ENCODE measurements at regions not wholly inside any gene's neighbourhood (a gene's known extent, or its start where the extent isn't known, plus 50 kb on each side); places are given as distances from the start of the nearest gene placed in this dataset.
"Not testable (repeated sequence)": the region's sequence is repeated elsewhere in the genome, so short reads cannot be mapped to it uniquely, and the experiment has no call there.

GRCh38 chr20:40634891-40635290 lies 54.1 kb downstream of the MAFB start:
- Histone ChIP-seq H3K27ac (ENCODE audit: low read length) (no peak overlapping the region), H3K36me3 (ENCODE audit: control insufficient read depth, low read depth, low read length) (no peaks in the 10 kb centered on the region), H3K4me1 (ENCODE audit: control insufficient read depth, low read depth, low read length) (no peaks in the 10 kb centered on the region), H3K9ac (ENCODE audit: low read length) (no peak overlapping the region), H3K9me3 (ENCODE audit: control insufficient read depth, low read depth, low read length) (no peaks in the 10 kb centered on the region), H3K4me3 (ENCODE audit: low read length) (no peak overlapping the region), H3K27me3 (ENCODE audit: control insufficient read depth, insufficient read depth, low read length) (no peaks in the 10 kb centered on the region)

- no peak overlapping the region for H3K27ac ChIP-seq (ENCODE audit: low read length)
- H3K27me3 ChIP-seq (ENCODE audit: control insufficient read depth, insufficient read depth, low read length) = no peaks in the 10 kb centered on the region
- no peaks in the 10 kb centered on the region for H3K9me3 ChIP-seq (ENCODE audit: control insufficient read depth, low read depth, low read length)
- H3K9ac ChIP-seq (ENCODE audit: low read length) = no peak overlapping the region
- no peak overlapping the region for H3K4me3 ChIP-seq (ENCODE audit: low read length)
- H3K4me1 ChIP-seq (ENCODE audit: control insufficient read depth, low read depth, low read length) = peaks cover 7% of the 10 kb centered on the region
- H3K36me3 ChIP-seq (ENCODE audit: control insufficient read depth, low read depth, low read length) = no peaks in the 10 kb centered on the region
Measured at GRCh38 chr20:40633123-40633850, 55.7 kb downstream of the MAFB start.

DNA sequence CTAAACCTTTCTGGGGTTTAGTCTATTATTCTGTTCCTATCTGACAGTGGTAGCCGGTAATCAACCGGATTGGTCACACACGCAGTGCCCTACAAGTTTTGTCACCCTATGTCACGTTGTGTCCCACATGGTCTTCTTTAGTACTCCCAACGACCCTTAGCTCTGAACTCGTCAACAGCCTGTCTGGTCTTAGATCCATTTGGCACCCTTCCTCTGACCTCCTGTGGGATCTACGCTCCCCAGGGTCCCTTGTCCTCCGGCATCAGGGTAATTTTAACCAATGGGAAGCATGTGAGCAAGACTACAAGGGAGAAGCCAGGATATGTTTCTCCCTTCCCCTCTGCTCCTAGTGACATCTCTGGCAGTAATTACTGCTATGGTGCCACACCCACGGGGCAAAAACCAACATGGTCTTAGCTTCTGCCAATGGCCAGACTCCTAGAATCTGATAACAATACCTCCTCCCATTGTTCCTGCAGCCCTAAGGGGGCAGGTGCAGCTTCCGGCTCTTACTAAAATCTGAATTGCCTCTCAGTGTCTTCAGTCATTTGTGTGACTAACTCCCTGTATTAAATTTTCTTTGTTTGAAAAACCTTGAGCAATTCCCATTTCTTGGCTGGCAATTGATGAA lies 56.6 kb downstream of the MAFB start:
- H3K9me3 ChIP-seq (ENCODE audit: control insufficient read depth, low read depth, low read length) = no peaks in the 10 kb centered on the region
- H3K27me3 ChIP-seq (ENCODE audit: control insufficient read depth, insufficient read depth, low read length) = no peaks in the 10 kb centered on the region
- H3K4me3 ChIP-seq (ENCODE audit: low read length) = no peak overlapping the region
- H3K4me1 ChIP-seq (ENCODE audit: control insufficient read depth, low read depth, low read length) = peaks cover 7% of the 10 kb centered on the region
- no peak overlapping the region for H3K9ac ChIP-seq (ENCODE audit: low read length)
- no peak overlapping the region for H3K27ac ChIP-seq (ENCODE audit: low read length)
- no peaks in the 10 kb centered on the region for H3K36me3 ChIP-seq (ENCODE audit: control insufficient read depth, low read depth, low read length)

- H3K4me3 ChIP-seq (ENCODE audit: low read length) = no peak overlapping the region
- no peak overlapping the region for H3K27ac ChIP-seq (ENCODE audit: low read length)
- no peaks in the 10 kb centered on the region for H3K36me3 ChIP-seq (ENCODE audit: control insufficient read depth, low read depth, low read length)
- no peak overlapping the region for H3K9ac ChIP-seq (ENCODE audit: low read length)
- H3K27me3 ChIP-seq (ENCODE audit: control insufficient read depth, insufficient read depth, low read length) = no peaks in the 10 kb centered on the region
- H3K9me3 ChIP-seq (ENCODE audit: control insufficient read depth, low read depth, low read length) = no peaks in the 10 kb centered on the region
- H3K4me1 ChIP-seq (ENCODE audit: control insufficient read depth, low read depth, low read length) = peaks cover 7% of the 10 kb centered on the region
Measured at GRCh38 chr20:40631119-40631631, 57.9 kb downstream of the MAFB start.

GRCh38 chr20:40630713-40631112 lies 58.3 kb downstream of the MAFB start:
- H3K27ac ChIP-seq (ENCODE audit: low read length) = no peak overlapping the region
- peaks cover 7% of the 10 kb centered on the region for H3K4me1 ChIP-seq (ENCODE audit: control insufficient read depth, low read depth, low read length)
- H3K4me3 ChIP-seq (ENCODE audit: low read length) = no peak overlapping the region
- H3K9me3 ChIP-seq (ENCODE audit: control insufficient read depth, low read depth, low read length) = no peaks in the 10 kb centered on the region
- no peak overlapping the region for H3K9ac ChIP-seq (ENCODE audit: low read length)
- H3K27me3 ChIP-seq (ENCODE audit: control insufficient read depth, insufficient read depth, low read length) = no peaks in the 10 kb centered on the region
- H3K36me3 ChIP-seq (ENCODE audit: control insufficient read depth, low read depth, low read length) = no peaks in the 10 kb centered on the region

DNA sequence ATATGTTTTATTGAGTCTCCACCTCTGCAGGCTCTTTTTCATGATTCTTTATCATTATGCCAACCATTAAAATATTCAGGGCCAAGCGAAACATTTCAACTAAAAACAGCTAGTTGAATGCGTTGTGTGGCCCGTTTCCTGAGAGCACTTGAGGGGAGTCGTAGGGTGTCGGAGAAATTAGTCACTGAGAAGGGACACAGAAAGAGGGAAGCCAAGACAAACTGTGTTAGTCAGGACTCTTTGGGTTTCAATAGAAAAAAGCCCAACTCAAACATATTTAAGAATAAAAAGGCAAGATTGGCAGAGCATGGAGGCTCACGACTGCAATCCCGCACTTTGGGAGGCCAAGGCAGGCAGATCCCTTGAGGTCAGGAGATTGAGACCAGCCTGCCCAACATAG lies 58.9 kb downstream of the MAFB start:
- Histone ChIP-seq H3K9ac (ENCODE audit: low read length) (no peak overlapping the region), H3K4me3 (ENCODE audit: low read length) (no peak overlapping the region), H3K27ac (ENCODE audit: low read length) (no peak overlapping the region), H3K4me1 (ENCODE audit: control insufficient read depth, low read depth, low read length) (peaks cover 7% of the 10 kb centered on the region), H3K36me3 (ENCODE audit: control insufficient read depth, low read depth, low read length) (no peaks in the 10 kb centered on the region), H3K27me3 (ENCODE audit: control insufficient read depth, insufficient read depth, low read length) (no peaks in the 10 kb centered on the region), H3K9me3 (ENCODE audit: control insufficient read depth, low read depth, low read length) (no peaks in the 10 kb centered on the region)

DNA sequence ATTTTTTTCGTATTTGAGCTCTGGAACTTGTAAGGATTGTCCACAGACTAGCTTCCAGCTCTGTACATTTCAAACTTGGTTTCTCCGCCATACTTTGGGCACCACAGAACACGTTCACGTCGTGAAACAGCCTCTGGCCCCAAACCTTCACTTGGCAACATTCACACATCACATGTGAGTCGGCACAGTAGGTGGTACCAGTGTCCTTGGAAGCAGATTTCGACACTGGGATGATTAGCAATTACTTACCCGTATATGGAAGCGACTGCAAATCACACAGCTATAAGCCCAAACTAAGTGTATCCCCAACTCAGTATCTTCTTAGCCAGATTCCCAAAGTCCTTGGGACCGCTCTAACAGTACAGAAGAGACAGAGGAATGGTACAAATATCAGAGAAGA lies 60.2 kb downstream of the MAFB start:
- H3K4me3 ChIP-seq (ENCODE audit: low read length) = no peak overlapping the region
- H3K36me3 ChIP-seq (ENCODE audit: control insufficient read depth, low read depth, low read length) = no peaks in the 10 kb centered on the region
- H3K9ac ChIP-seq (ENCODE audit: low read length) = no peak overlapping the region
- no peaks in the 10 kb centered on the region for H3K9me3 ChIP-seq (ENCODE audit: control insufficient read depth, low read depth, low read length)
- H3K27me3 ChIP-seq (ENCODE audit: control insufficient read depth, insufficient read depth, low read length) = no peaks in the 10 kb centered on the region
- peaks cover 7% of the 10 kb centered on the region for H3K4me1 ChIP-seq (ENCODE audit: control insufficient read depth, low read depth, low read length)
- no peak overlapping the region for H3K27ac ChIP-seq (ENCODE audit: low read length)

DNA sequence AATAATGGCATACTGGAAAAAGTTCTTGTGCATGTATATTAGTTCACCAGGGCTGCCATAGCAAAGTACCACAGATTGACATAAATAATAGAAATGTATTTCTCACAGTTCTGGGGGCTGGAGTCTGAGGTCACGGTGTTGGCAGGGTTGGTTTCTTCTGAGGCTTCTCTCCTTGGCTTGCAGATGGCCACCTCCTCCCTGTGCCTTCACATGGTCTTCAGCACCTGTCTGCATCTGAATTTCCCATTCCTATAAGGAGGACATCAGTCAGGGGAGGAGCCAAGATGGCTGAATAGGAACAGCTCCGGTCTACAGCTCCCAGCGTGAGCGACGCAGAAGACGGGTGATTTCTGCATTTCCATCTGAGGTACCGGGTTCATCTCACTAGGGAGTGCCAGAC lies 70.0 kb downstream of the MAFB start:
- H3K27me3 ChIP-seq (ENCODE audit: control insufficient read depth, insufficient read depth, low read length); H3K4me1 ChIP-seq (ENCODE audit: control insufficient read depth, low read depth, low read length); H3K9ac ChIP-seq (ENCODE audit: low read length); H3K36me3 ChIP-seq (ENCODE audit: control insufficient read depth, low read depth, low read length); H3K27ac ChIP-seq (ENCODE audit: low read length); H3K9me3 ChIP-seq (ENCODE audit: control insufficient read depth, low read depth, low read length); H3K4me3 ChIP-seq (ENCODE audit: low read length): not testable (repeated sequence)

- H3K9ac ChIP-seq (ENCODE audit: low read length) = no peak overlapping the region
- no peaks in the 10 kb centered on the region for H3K36me3 ChIP-seq (ENCODE audit: control insufficient read depth, low read depth, low read length)
- no peaks in the 10 kb centered on the region for H3K4me1 ChIP-seq (ENCODE audit: control insufficient read depth, low read depth, low read length)
- no peak overlapping the region for H3K27ac ChIP-seq (ENCODE audit: low read length)
- no peaks in the 10 kb centered on the region for H3K9me3 ChIP-seq (ENCODE audit: control insufficient read depth, low read depth, low read length)
- H3K4me3 ChIP-seq (ENCODE audit: low read length) = no peak overlapping the region
- no peaks in the 10 kb centered on the region for H3K27me3 ChIP-seq (ENCODE audit: control insufficient read depth, insufficient read depth, low read length)
Measured at GRCh38 chr20:40617594-40617993, 71.4 kb downstream of the MAFB start.

GRCh38 chr20:40612837-40613236 lies 76.2 kb downstream of the MAFB start:
- Histone ChIP-seq H3K36me3 (ENCODE audit: control insufficient read depth, low read depth, low read length) (no peaks in the 10 kb centered on the region), H3K4me3 (ENCODE audit: low read length) (no peak overlapping the region), H3K27ac (ENCODE audit: low read length) (no peak overlapping the region), H3K9ac (ENCODE audit: low read length) (no peak overlapping the region), H3K9me3 (ENCODE audit: control insufficient read depth, low read depth, low read length) (no peaks in the 10 kb centered on the region), H3K27me3 (ENCODE audit: control insufficient read depth, insufficient read depth, low read length) (no peaks in the 10 kb centered on the region), H3K4me1 (ENCODE audit: control insufficient read depth, low read depth, low read length) (no peaks in the 10 kb centered on the region)

GRCh38 chr20:40612247-40612646 lies 76.8 kb downstream of the MAFB start:
- no peaks in the 10 kb centered on the region for H3K36me3 ChIP-seq (ENCODE audit: control insufficient read depth, low read depth, low read length)
- H3K4me3 ChIP-seq (ENCODE audit: low read length) = no peak overlapping the region
- H3K27ac ChIP-seq (ENCODE audit: low read length) = no peak overlapping the region
- no peaks in the 10 kb centered on the region for H3K9me3 ChIP-seq (ENCODE audit: control insufficient read depth, low read depth, low read length)
- H3K4me1 ChIP-seq (ENCODE audit: control insufficient read depth, low read depth, low read length) = no peaks in the 10 kb centered on the region
- H3K9ac ChIP-seq (ENCODE audit: low read length) = no peak overlapping the region
- no peaks in the 10 kb centered on the region for H3K27me3 ChIP-seq (ENCODE audit: control insufficient read depth, insufficient read depth, low read length)

- H3K9me3 ChIP-seq (ENCODE audit: control insufficient read depth, low read depth, low read length) = no peaks in the 10 kb centered on the region
Measured at GRCh38 chr20:40610730-40611129, 78.3 kb downstream of the MAFB start.

More at GRCh38 chr20:40610730-40611129, 78.3 kb downstream of the MAFB start:
- Histone ChIP-seq H3K9ac (ENCODE audit: low read length) (no peak overlapping the region), H3K27me3 (ENCODE audit: control insufficient read depth, insufficient read depth, low read length) (no peaks in the 10 kb centered on the region), H3K36me3 (ENCODE audit: control insufficient read depth, low read depth, low read length) (no peaks in the 10 kb centered on the region), H3K4me3 (ENCODE audit: low read length) (no peak overlapping the region), H3K27ac (ENCODE audit: low read length) (no peak overlapping the region), H3K4me1 (ENCODE audit: control insufficient read depth, low read depth, low read length) (no peaks in the 10 kb centered on the region)
